HG03460 (cell line): ENCODE measurements at regions not wholly inside any gene's neighbourhood (a gene's known extent, or its start where the extent isn't known, plus 50 kb on each side); places are given as distances from the start of the nearest gene placed in this dataset.
"Not testable (repeated sequence)": the region's sequence is repeated elsewhere in the genome, so short reads cannot be mapped to it uniquely, and the experiment has no call there.

ENCODE experiments used
- ATAC-seq: cut with Tn5 transposase; IDR thresholded peaks from one replicate; pipeline ENCODE4 v1.9.1; 2021; ENCODE audit not compliant: unreplicated experiment

- no peak for ATAC-seq
Observed at GRCh38 chr18:34942276-34942675, 98.9 kb upstream of the MAPRE2 start.

GRCh38 chr18:34942975-34943374 is 98.2 kb upstream of the MAPRE2 start:
- no peak for ATAC-seq

- ATAC-seq = no peak
Observed at GRCh38 chr18:34943587-34943986, 97.6 kb upstream of the MAPRE2 start.

GRCh38 chr18:34947711-34948125 is 93.5 kb upstream of the MAPRE2 start:
- ATAC-seq = no peak

- ATAC-seq = no peak
Observed at GRCh38 chr18:34951625-34952379, 89.4 kb upstream of the MAPRE2 start.

- ATAC-seq = no peak
Observed at GRCh38 chr18:34953212-34953611, 88.0 kb upstream of the MAPRE2 start.

GRCh38 chr18:34955494-34955893 is 85.7 kb upstream of the MAPRE2 start:
- not testable (repeated sequence) for ATAC-seq

GRCh38 chr18:34956663-34957062 is 84.5 kb upstream of the MAPRE2 start:
- no peak for ATAC-seq

GRCh38 chr18:34957119-34957863 is 83.9 kb upstream of the MAPRE2 start:
- no peak for ATAC-seq

GRCh38 chr18:34957864-34958259 is 83.4 kb upstream of the MAPRE2 start:
- ATAC-seq = no peak

GRCh38 chr18:34959211-34959829 is 81.9 kb upstream of the MAPRE2 start:
- ATAC-seq = no peak

GRCh38 chr18:34959989-34960388 is 81.2 kb upstream of the MAPRE2 start:
- ATAC-seq = no peak

GRCh38 chr18:34965108-34965507 is 76.1 kb upstream of the MAPRE2 start:
- ATAC-seq = no peak

- no peak for ATAC-seq
Observed at GRCh38 chr18:34965566-34965965, 75.6 kb upstream of the MAPRE2 start.

GRCh38 chr18:34970106-34970505 is 71.1 kb upstream of the MAPRE2 start:
- ATAC-seq = no peak

- no peak for ATAC-seq
Observed at GRCh38 chr18:34971313-34971712, 69.9 kb upstream of the MAPRE2 start.

- ATAC-seq = no peak
Observed at GRCh38 chr18:34972765-34973414, 68.3 kb upstream of the MAPRE2 start.

GRCh38 chr18:34976123-34976522 is 65.1 kb upstream of the MAPRE2 start:
- ATAC-seq = no peak

- no peak for ATAC-seq
Observed at GRCh38 chr18:34976534-34976898, 64.7 kb upstream of the MAPRE2 start.

GRCh38 chr18:34976899-34977837 is 64.0 kb upstream of the MAPRE2 start:
- peak; percentile 66 for ATAC-seq
